MM.1S (cell line): ENCODE measurements at regions not wholly inside any gene's neighbourhood (a gene's known extent, or its start where the extent isn't known, plus 50 kb on each side); places are given as distances from the start of the nearest gene placed in this dataset.

Experiments used
- DNase-seq: peaks from one replicate; pipeline ENCODE4 v3.0.0-alpha.2; 2015
- H2AFZ ChIP-seq: fragments of 300-600 bp; sonication (generic); 2 replicates; pipeline ENCODE4 v1.6.0; 2016; ENCODE audit warnings: antibody characterized with exemption, low read length
- H3F3A ChIP-seq: fragments of 300-600 bp; sonication (generic); 2 replicates; pipeline ENCODE4 v1.6.1; 2016; ENCODE audit warnings: mild to moderate bottlenecking, antibody characterized with exemption, low read length, moderate library complexity, mixed read lengths; ENCODE audit not compliant: insufficient read depth
- H3K27ac ChIP-seq: fragments of 300-600 bp; sonication (generic); 2 replicates; pipeline ENCODE4 v1.5.1; 2016; ENCODE audit warnings: mild to moderate bottlenecking, low read length
- H3K27me3 ChIP-seq: fragments of 300-600 bp; sonication (generic); replicated peaks from 2 replicates; pipeline ENCODE4 v1.6.0; 2016; ENCODE audit warnings: low read length; ENCODE audit not compliant: insufficient read depth
- H3K36me3 ChIP-seq: fragments of 300-600 bp; sonication (generic); replicated peaks from 2 replicates; pipeline ENCODE4 v1.6.1; 2016; ENCODE audit warnings: mild to moderate bottlenecking, low read length, mixed read lengths; ENCODE audit not compliant: insufficient read depth
- H3K4me1 ChIP-seq: fragments of 300-600 bp; sonication (generic); 2 replicates; pipeline ENCODE4 v1.6.1; 2016; ENCODE audit warnings: low read length, mixed read lengths
- H3K4me2 ChIP-seq: fragments of 300-600 bp; sonication (generic); 2 replicates; pipeline ENCODE4 v1.6.0; 2016; ENCODE audit warnings: low read depth, low read length
- H3K4me3 ChIP-seq: fragments of 300-600 bp; sonication (generic); 2 replicates; pipeline ENCODE4 v1.5.1; 2016; ENCODE audit warnings: low read length, mixed read lengths
- H3K79me2 ChIP-seq: fragments of 300-600 bp; sonication (generic); 2 replicates; pipeline ENCODE4 v1.6.1; 2016; ENCODE audit warnings: mixed run types, low read length, mixed read lengths
- H3K9ac ChIP-seq: fragments of 300-600 bp; sonication (generic); 2 replicates; pipeline ENCODE4 v1.6.1; 2016; ENCODE audit warnings: low read length, mixed read lengths
- H3K9me2 ChIP-seq: fragments of 300-600 bp; sonication (generic); replicated peaks from 2 replicates; pipeline ENCODE4 v1.6.1; 2016; ENCODE audit warnings: mild to moderate bottlenecking, low read length, mixed read lengths; ENCODE audit not compliant: insufficient read depth
- H3K9me3 ChIP-seq: fragments of 300-600 bp; sonication (generic); replicated peaks from 2 replicates; pipeline ENCODE4 v1.6.1; 2016; ENCODE audit warnings: mild to moderate bottlenecking, low read length, mixed read lengths; ENCODE audit not compliant: insufficient read depth
- H4K20me1 ChIP-seq: fragments of 300-600 bp; sonication (generic); 2 replicates; pipeline ENCODE4 v1.6.1; 2016; ENCODE audit warnings: mild to moderate bottlenecking, low read length, moderate library complexity, mixed read lengths; ENCODE audit not compliant: insufficient read depth
- EZH2 ChIP-seq: fragments of 300-600 bp; sonication (generic); optimal IDR thresholded peaks from 2 replicates; pipeline ENCODE3; 2017; ENCODE audit warnings: low read depth, mild to moderate bottlenecking, antibody characterized with exemption, low read length, mixed read lengths
- EZH2phosphoT487 ChIP-seq: fragments of 300-600 bp; sonication (generic); IDR thresholded peaks from 2 replicates; pipeline ENCODE4 v1.6.1; 2018; ENCODE audit warnings: antibody characterized with exemption, low read length
- TF ChIP-seq, protein P1 (sequence below): fragments of 300-600 bp; sonication (generic); IDR thresholded peaks from 2 replicates; pipeline ENCODE4 v1.5.1; 2016; ENCODE audit warnings: antibody characterized with exemption, low read length, mixed read lengths

GRCh38 chr7:41161041-41161587, 541.8 kb downstream of the INHBA start:
- Histone ChIP-seq H3K36me3 (no peaks in the 10 kb centered on the region), H3K27me3 (no peaks in the 10 kb centered on the region), H4K20me1 (no peaks in the 10 kb centered on the region), H3K4me1 (no peaks in the 10 kb centered on the region), H3K79me2 (no peaks in the 10 kb centered on the region), H3K9me2 (no peaks in the 10 kb centered on the region), H3K4me3 (no peak overlapping the region), H3K4me2 (no peak overlapping the region), H3F3A (no peaks in the 10 kb centered on the region), H2AFZ (no peak overlapping the region), H3K27ac (no peak overlapping the region), H3K9ac (no peak overlapping the region), H3K9me3 (no peaks in the 10 kb centered on the region)
- TF ChIP-seq EZH2phosphoT487, result no peak
- TF ChIP-seq EZH2, result no peak
- TF ChIP-seq, protein P1, sequence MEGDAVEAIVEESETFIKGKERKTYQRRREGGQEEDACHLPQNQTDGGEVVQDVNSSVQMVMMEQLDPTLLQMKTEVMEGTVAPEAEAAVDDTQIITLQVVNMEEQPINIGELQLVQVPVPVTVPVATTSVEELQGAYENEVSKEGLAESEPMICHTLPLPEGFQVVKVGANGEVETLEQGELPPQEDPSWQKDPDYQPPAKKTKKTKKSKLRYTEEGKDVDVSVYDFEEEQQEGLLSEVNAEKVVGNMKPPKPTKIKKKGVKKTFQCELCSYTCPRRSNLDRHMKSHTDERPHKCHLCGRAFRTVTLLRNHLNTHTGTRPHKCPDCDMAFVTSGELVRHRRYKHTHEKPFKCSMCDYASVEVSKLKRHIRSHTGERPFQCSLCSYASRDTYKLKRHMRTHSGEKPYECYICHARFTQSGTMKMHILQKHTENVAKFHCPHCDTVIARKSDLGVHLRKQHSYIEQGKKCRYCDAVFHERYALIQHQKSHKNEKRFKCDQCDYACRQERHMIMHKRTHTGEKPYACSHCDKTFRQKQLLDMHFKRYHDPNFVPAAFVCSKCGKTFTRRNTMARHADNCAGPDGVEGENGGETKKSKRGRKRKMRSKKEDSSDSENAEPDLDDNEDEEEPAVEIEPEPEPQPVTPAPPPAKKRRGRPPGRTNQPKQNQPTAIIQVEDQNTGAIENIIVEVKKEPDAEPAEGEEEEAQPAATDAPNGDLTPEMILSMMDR, result no peak
- DNase-seq, result no peak

DNA sequence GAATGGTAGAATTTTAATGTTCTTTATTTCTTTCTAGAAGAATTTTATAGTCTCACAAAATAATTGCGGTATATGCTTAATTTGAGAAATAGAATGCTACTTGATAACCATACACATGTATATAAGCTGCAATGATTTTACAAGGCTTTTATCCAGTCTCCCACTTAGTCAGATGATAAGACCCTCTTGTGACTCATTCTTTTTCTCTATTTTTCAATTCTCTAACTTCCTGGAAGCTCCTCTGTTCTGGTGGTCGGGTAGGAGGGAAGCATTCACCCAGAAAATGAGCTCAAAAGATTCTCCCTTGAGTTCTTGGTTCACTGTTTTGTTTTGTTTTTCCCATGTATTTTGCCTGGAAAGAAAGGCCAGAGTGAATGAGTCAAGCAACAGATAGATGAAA, 546.6 kb downstream of the INHBA start:
- Histone ChIP-seq H3K27ac (no peak overlapping the region), H3K79me2 (no peaks in the 10 kb centered on the region), H3K27me3 (no peaks in the 10 kb centered on the region), H4K20me1 (no peaks in the 10 kb centered on the region), H3F3A (no peaks in the 10 kb centered on the region), H2AFZ (no peak overlapping the region), H3K4me2 (no peak overlapping the region), H3K9ac (no peak overlapping the region), H3K4me1 (no peaks in the 10 kb centered on the region), H3K4me3 (no peak overlapping the region), H3K9me2 (no peaks in the 10 kb centered on the region), H3K9me3 (no peaks in the 10 kb centered on the region), H3K36me3 (no peaks in the 10 kb centered on the region)
- TF ChIP-seq EZH2phosphoT487 (no peak), EZH2 (no peak)
- TF ChIP-seq, protein P1, result no peak
- no peak for DNase-seq

DNA sequence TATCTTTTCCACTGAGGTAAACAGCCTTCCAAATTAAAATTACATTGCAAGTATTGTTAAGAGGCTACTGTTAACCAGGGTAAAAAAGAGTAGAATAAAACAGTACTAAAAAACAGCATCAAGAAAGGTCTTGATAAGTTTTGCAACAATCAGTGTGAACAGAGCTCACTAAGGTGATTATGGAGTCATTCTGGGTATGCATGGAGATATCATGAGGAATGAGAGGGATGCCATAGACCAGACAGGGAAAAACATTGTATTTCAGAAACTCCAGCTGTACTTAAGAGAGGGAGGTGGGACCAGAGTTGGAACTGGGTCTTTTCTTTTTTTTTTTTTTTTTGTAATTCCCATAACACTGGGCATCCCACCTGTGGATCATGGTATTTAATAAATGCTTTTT, 549.6 kb downstream of the INHBA start:
- no peak overlapping the region for H2AFZ ChIP-seq
- no peak overlapping the region for H3K9ac ChIP-seq
- H3F3A ChIP-seq, result no peaks in the 10 kb centered on the region
- no peaks in the 10 kb centered on the region for H3K79me2 ChIP-seq
- H3K27me3 ChIP-seq, result no peaks in the 10 kb centered on the region
- no peaks in the 10 kb centered on the region for H3K9me2 ChIP-seq
- no peaks in the 10 kb centered on the region for H3K9me3 ChIP-seq
- no peaks in the 10 kb centered on the region for H3K36me3 ChIP-seq
- H3K4me2 ChIP-seq, result no peak overlapping the region
- DNase-seq, result no peak
- H3K4me1 ChIP-seq, result no peaks in the 10 kb centered on the region
- H3K4me3 ChIP-seq, result no peak overlapping the region
- no peaks in the 10 kb centered on the region for H4K20me1 ChIP-seq
- TF ChIP-seq EZH2 (no peak), EZH2phosphoT487 (no peak)
- TF ChIP-seq, protein P1, result no peak
- H3K27ac ChIP-seq, result no peak overlapping the region
